ENCODE measurements at regions not wholly inside any gene's neighbourhood (a gene's known extent, or its start where the extent isn't known, plus 50 kb on each side); places are given as distances from the start of the nearest gene placed in this dataset.

DNA sequence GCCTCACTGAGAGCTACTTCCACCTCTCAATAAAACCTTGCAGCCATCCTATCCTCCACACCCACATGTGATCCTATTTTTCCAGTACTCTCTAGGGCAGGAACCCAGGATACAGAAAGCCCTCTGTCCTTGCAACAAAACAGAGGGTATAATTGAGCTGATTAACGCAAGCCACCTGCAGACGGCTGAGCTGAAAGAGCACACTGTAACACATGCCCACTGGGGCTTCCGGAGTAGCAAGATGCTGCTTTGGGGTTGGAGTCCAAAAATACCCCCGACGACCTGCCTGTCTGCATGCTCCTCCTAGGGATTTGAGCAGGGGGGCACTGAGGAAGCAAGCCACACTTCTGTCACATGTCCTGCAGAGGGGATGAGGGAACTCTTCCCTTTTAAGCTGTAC, 401.1 kb upstream of the FOXG1 start:
- TF ChIP-seq ZNF274 (IDR thresholded peaks at IDR 0.05; ENCODE audit: low read depth, low read length): no peak
- TF ChIP-seq YY1 (IDR thresholded peaks at IDR 0.05; ENCODE audit: insufficient read depth, insufficient read length): no peak
- no peak for TF ChIP-seq SUZ12 (IDR thresholded peaks at IDR 0.05; ENCODE audit: extremely low read depth, insufficient read depth, insufficient read length)
